Ectodermal cell (in vitro differentiated cells): ENCODE measurements at regions not wholly inside any gene's neighbourhood (a gene's known extent, or its start where the extent isn't known, plus 50 kb on each side); places are given as distances from the start of the nearest gene placed in this dataset.

Source experiments
- H3K27ac ChIP-seq: 2 replicates; pipeline ENCODE4 v1.7.0; 2013; ENCODE audit warnings: mild to moderate bottlenecking, low read depth, low read length; ENCODE audit not compliant: insufficient read depth, poor library complexity, severe bottlenecking
- H3K27me3 ChIP-seq: 2 replicates; pipeline ENCODE4 v1.7.0; 2013; ENCODE audit warnings: mild to moderate bottlenecking, low read length; ENCODE audit not compliant: insufficient read depth, control insufficient read depth, poor library complexity, severe bottlenecking
- H3K36me3 ChIP-seq: one replicate; pipeline ENCODE4 v1.7.0; 2013; ENCODE audit warnings: low read length; ENCODE audit not compliant: control insufficient read depth, insufficient read depth
- H3K4me1 ChIP-seq: one replicate; pipeline ENCODE4 v1.7.0; 2013; ENCODE audit warnings: low read length; ENCODE audit not compliant: control insufficient read depth, insufficient read depth
- H3K4me3 ChIP-seq: 2 replicates; pipeline ENCODE4 v1.7.0; 2013; ENCODE audit warnings: low read depth, low read length, control low read depth; ENCODE audit not compliant: insufficient read depth
- H3K9me3 ChIP-seq: 2 replicates; pipeline ENCODE4 v1.7.0; 2013; ENCODE audit warnings: mild to moderate bottlenecking, low read length, moderate library complexity; ENCODE audit not compliant: control insufficient read depth
- WGBS, 2 experiments: methylation state at CpG; one replicate each; pipeline ENCODE4 v1.1.7; 2013; ENCODE audit warnings: missing lambda C conversion rate in 2 of 2; 5-methylcytosine and 5-hydroxymethylcytosine counted together

- H3K9me3 ChIP-seq: no peaks in the 10 kb centered on the region
- peaks cover 11% of the 10 kb centered on the region for H3K4me1 ChIP-seq
- H3K4me3 ChIP-seq: no peak overlapping the region
- H3K27ac ChIP-seq: no peak overlapping the region
- no peaks in the 10 kb centered on the region for H3K36me3 ChIP-seq
- no peaks in the 10 kb centered on the region for H3K27me3 ChIP-seq
- 75 to 78% methylated on average over 5 of the region's 5 CpGs for WGBS, 2 experiments
Observed at GRCh38 chr1:208298593-208299269, 54.5 kb upstream of the PLXNA2 start.

DNA sequence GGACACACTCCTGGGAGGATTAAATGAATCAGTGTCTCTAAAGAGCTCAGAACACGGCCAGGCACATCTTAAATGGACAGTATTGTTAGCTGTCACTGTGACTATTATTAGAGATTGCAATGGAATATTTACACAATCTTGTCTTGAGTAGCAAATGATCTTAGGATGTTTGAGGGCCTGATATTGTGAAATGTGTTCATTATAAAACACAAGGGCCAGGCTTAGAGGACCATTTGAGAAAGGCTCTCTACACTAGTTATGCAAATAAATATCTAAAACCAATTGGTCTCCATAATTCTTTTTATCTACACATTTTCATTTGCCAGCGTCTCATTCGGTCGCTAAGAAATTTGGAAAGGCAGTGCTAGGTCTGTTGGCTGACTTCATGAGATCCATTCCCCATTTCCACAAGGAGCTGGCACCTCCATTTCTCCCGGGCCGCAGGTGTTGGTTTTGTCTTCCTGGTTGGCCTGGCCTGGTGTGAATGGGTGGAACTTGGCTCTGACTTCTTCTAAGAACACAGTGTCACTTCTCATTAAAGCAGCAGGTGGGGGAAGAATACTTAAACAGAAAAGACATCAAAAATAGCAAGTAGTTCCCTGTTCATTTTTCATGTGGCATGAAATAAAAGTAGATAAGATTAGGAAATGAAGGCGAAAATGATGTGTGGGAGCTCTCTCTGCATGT lies 56.0 kb upstream of the PLXNA2 start:
- no peak overlapping the region for H3K4me3 ChIP-seq
- no peak overlapping the region for H3K27ac ChIP-seq
- 93 to 94% methylated on average over 7 of the region's 7 CpGs for WGBS, 2 experiments
- H3K36me3 ChIP-seq: no peaks in the 10 kb centered on the region
- no peaks in the 10 kb centered on the region for H3K27me3 ChIP-seq
- H3K4me1 ChIP-seq: peaks cover 6% of the 10 kb centered on the region
- no peaks in the 10 kb centered on the region for H3K9me3 ChIP-seq

GRCh38 chr1:208302699-208303238 lies 58.6 kb upstream of the PLXNA2 start:
- no peaks in the 10 kb centered on the region for H3K36me3 ChIP-seq
- no peaks in the 10 kb centered on the region for H3K9me3 ChIP-seq
- no peak overlapping the region for H3K4me3 ChIP-seq
- H3K27me3 ChIP-seq: no peaks in the 10 kb centered on the region
- no peak overlapping the region for H3K27ac ChIP-seq
- H3K4me1 ChIP-seq: peaks cover 6% of the 10 kb centered on the region
- WGBS, 2 experiments: 92 to 97% methylated on average over 4 of the region's 4 CpGs

DNA sequence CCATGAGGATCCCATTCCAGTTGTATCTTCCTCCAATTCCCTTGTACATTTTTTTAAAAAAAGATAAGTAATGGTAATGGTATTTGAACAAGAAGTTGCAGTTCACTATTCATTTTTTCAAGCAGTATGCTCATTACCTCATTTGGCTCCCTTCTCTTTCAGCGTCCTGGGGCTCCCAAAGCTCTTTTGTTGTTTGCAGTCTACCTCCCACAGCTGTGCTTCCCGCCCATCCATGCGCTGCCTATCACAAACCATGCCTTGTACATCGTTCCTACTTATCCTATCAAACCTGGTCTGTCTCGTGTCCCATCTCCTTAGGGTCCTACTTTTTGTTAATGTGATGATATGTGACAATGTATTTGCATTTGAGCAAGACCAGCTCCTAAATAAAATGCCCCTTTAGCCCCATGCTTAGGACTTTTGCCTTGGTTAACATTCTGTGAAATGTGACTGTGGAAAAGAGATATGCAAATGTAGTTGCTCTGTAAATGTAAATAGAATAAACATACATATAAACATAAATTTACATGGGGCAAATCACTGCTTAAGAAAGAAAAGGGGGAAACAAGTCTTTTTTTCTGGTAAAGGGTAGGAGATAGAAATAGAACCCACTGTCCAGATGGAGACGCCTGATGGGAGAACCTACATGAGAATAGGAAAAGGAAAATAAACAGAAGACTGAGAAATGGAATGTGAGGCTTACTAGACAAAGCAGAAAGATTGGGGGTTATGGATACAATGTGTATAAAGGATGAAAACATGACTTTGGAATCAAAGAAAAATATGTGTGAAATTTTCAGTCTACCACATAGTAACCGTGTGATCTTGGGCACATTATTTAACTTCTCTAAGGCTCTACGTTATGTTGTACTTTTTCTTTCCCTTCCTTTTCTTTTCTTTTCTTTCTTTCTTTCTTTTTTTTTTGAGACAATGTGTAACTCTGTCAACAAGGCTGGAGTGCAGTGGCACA lies 59.8 kb upstream of the PLXNA2 start:
- no peaks in the 10 kb centered on the region for H3K27me3 ChIP-seq
- 75 to 82% methylated on average over 7 to 8 of the region's 8 CpGs for WGBS, 2 experiments
- no peaks in the 10 kb centered on the region for H3K36me3 ChIP-seq

GRCh38 chr1:208308221-208308620 lies 64.0 kb upstream of the PLXNA2 start:
- Histone ChIP-seq H3K4me1 (peaks cover 3% of the 10 kb centered on the region), H3K27me3 (no peaks in the 10 kb centered on the region), H3K27ac (no peak overlapping the region), H3K4me3 (no peak overlapping the region), H3K9me3 (no peaks in the 10 kb centered on the region), H3K36me3 (no peaks in the 10 kb centered on the region)
- WGBS, 2 experiments: 91 to 98% methylated on average over 3 of the region's 3 CpGs

More for the DNA sequence above, 59.8 kb upstream of the PLXNA2 start:
- no peak overlapping the region for H3K4me3 ChIP-seq
- H3K4me1 ChIP-seq: peaks cover 6% of the 10 kb centered on the region
- no peak overlapping the region for H3K27ac ChIP-seq
- no peaks in the 10 kb centered on the region for H3K9me3 ChIP-seq

DNA sequence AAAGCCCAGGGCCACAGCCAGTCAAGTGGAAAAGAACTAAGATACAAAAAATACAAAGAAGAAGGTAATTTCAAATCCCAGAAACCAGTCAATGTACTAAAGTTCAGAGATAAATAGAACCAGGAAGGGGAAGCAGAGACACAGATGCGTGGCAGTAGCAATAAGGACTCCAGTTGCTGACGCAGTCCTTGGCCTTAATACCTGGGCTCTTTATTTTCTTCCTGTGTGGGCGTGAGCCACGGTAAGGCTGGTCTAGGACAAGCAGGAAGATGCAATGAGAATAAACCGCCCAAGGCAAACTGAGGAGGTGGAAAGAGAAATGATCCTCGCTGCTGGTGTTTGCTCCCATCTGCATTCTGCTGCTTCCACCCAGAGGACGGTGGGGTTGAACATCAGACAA lies 65.6 kb upstream of the PLXNA2 start:
- Histone ChIP-seq H3K27ac (no peak overlapping the region), H3K9me3 (no peaks in the 10 kb centered on the region), H3K4me1 (no peaks in the 10 kb centered on the region), H3K27me3 (no peaks in the 10 kb centered on the region), H3K4me3 (no peak overlapping the region), H3K36me3 (no peaks in the 10 kb centered on the region)
- WGBS, 2 experiments: 93% methylated on average over 7 of the region's 7 CpGs

GRCh38 chr1:208312706-208313105 lies 68.5 kb upstream of the PLXNA2 start:
- no peaks in the 10 kb centered on the region for H3K36me3 ChIP-seq
- H3K9me3 ChIP-seq: no peaks in the 10 kb centered on the region
- H3K4me3 ChIP-seq: no peak overlapping the region

GRCh38 chr1:208314431-208314830 lies 70.2 kb upstream of the PLXNA2 start:
- H3K36me3 ChIP-seq: no peaks in the 10 kb centered on the region
- WGBS, 2 experiments: 91 to 98% methylated on average over 1 of the region's 2 CpGs

More at GRCh38 chr1:208312706-208313105, 68.5 kb upstream of the PLXNA2 start:
- Histone ChIP-seq H3K4me1 (no peaks in the 10 kb centered on the region), H3K27ac (no peak overlapping the region), H3K27me3 (no peaks in the 10 kb centered on the region)

GRCh38 chr1:208318150-208318734 lies 74.1 kb upstream of the PLXNA2 start:
- Histone ChIP-seq H3K4me1 (no peaks in the 10 kb centered on the region), H3K27ac (no peak overlapping the region), H3K36me3 (no peaks in the 10 kb centered on the region), H3K9me3 (no peaks in the 10 kb centered on the region), H3K27me3 (no peaks in the 10 kb centered on the region), H3K4me3 (no peak overlapping the region)
- 90 to 98% methylated on average over 2 of the region's 2 CpGs for WGBS, 2 experiments

More at GRCh38 chr1:208314431-208314830, 70.2 kb upstream of the PLXNA2 start:
- no peak overlapping the region for H3K4me3 ChIP-seq
- H3K27ac ChIP-seq: no peak overlapping the region
- H3K9me3 ChIP-seq: no peaks in the 10 kb centered on the region
- no peaks in the 10 kb centered on the region for H3K4me1 ChIP-seq
- no peaks in the 10 kb centered on the region for H3K27me3 ChIP-seq
